ENCODE measurements at regions not wholly inside any gene's neighbourhood (a gene's known extent, or its start where the extent isn't known, plus 50 kb on each side); places are given as distances from the start of the nearest gene placed in this dataset.

GRCh38 chrX:51215266-51215665 is 117.4 kb upstream of the NUDT10 start:
- TF ChIP-seq EGR1 (IDR thresholded peaks at IDR 0.05; ENCODE audit: borderline replicate concordance, low read depth, low read length) (no peak), NRF1 (IDR thresholded peaks at IDR 0.05; ENCODE audit: low read depth, low read length) (no peak), CTCF (IDR thresholded peaks at IDR 0.05; ENCODE audit: control extremely low read depth in 1 of 3, insufficient read depth in 1 of 3, low read depth in 1 of 3, low read length in 3 of 3) (peak in 2 of 3 experiments; percentile 27 to 36; a peak in 2 of 4 replicates), POLR2AphosphoS5 (IDR thresholded peaks at IDR 0.05; ENCODE audit: low read depth, low read length) (no peak)

Data from H1 (cell line).